DND-41 (cell line): ENCODE measurements at regions not wholly inside any gene's neighbourhood (a gene's known extent, or its start where the extent isn't known, plus 50 kb on each side); places are given as distances from the start of the nearest gene placed in this dataset.

Source experiments
- ATAC-seq: fragments of 200-7000 bp; cut with Tn5 transposase; 3 replicates; pipeline ENCODE4 v1.9.1; 2021; ENCODE audit warnings: low read depth; ENCODE audit not compliant: insufficient read depth
- DNase-seq: peaks from one replicate; pipeline ENCODE4 v3.0.0-alpha.2; 2020
- H2AFZ ChIP-seq: 2 replicates; pipeline ENCODE4 v1.6.0; 2012; ENCODE audit warnings: low read depth, low read length
- H3K27ac ChIP-seq: 2 replicates; pipeline ENCODE4 v1.5.1; 2012; ENCODE audit warnings: low read length, inconsistent platforms
- H3K27me3 ChIP-seq: fragments of 200-600 bp; sonication (generic); 2 replicates; pipeline ENCODE4 v1.6.0; 2012; ENCODE audit warnings: low read length, mild to moderate bottlenecking, inconsistent platforms; ENCODE audit not compliant: insufficient read depth, poor library complexity
- H3K36me3 ChIP-seq: 2 replicates; pipeline ENCODE4 v1.5.1; 2012; ENCODE audit warnings: low read length, inconsistent platforms; ENCODE audit not compliant: insufficient read depth
- H3K4me1 ChIP-seq: 2 replicates; pipeline ENCODE4 v1.5.1; 2012; ENCODE audit warnings: mild to moderate bottlenecking, low read length; ENCODE audit not compliant: insufficient read depth
- H3K4me2 ChIP-seq: 2 replicates; pipeline ENCODE4 v1.6.0; 2012; ENCODE audit warnings: mild to moderate bottlenecking, moderate library complexity, low read length, inconsistent platforms; ENCODE audit not compliant: insufficient read depth
- H3K4me3 ChIP-seq, 2 experiments: fragments of 200-600 bp in 1 of 2; shearing (Covaris generic) in 1 of 2; 2 replicates each; pipeline ENCODE4 v1.5.1; 2012 to 2016; ENCODE audit warnings: inconsistent platforms in 2 of 2, low read length in 2 of 2, mild to moderate bottlenecking in 2 of 2, low read depth in 1 of 2, moderate library complexity in 1 of 2
- H3K79me2 ChIP-seq: 2 replicates; pipeline ENCODE4 v1.6.0; 2012; ENCODE audit warnings: low read length, inconsistent platforms; ENCODE audit not compliant: insufficient read depth
- H3K9ac ChIP-seq: 2 replicates; pipeline ENCODE4 v1.6.0; 2012; ENCODE audit warnings: low read depth, mild to moderate bottlenecking, inconsistent platforms, low read length, moderate library complexity
- H3K9me3 ChIP-seq: 2 replicates; pipeline ENCODE4 v1.5.1; 2012; ENCODE audit warnings: low read length, moderate library complexity, mild to moderate bottlenecking, inconsistent platforms; ENCODE audit not compliant: insufficient read depth, severe bottlenecking
- H4K20me1 ChIP-seq: 2 replicates; pipeline ENCODE4 v1.6.0; 2012; ENCODE audit warnings: low read length; ENCODE audit not compliant: insufficient read depth
- EZH2 ChIP-seq: IDR thresholded peaks from 3 replicates; pipeline ENCODE4 v1.6.1; 2012; ENCODE audit warnings: borderline replicate concordance, low read depth, mild to moderate bottlenecking, moderate library complexity, low read length, inconsistent platforms; ENCODE audit not compliant: severe bottlenecking
- TF ChIP-seq, protein P1 (sequence below): IDR thresholded peaks from 2 replicates; pipeline ENCODE4 v1.5.1; 2012; ENCODE audit warnings: borderline replicate concordance, low read length, moderate library complexity, mild to moderate bottlenecking; ENCODE audit not compliant: poor library complexity, severe bottlenecking; ENCODE audit errors: extremely low read depth

DNA sequence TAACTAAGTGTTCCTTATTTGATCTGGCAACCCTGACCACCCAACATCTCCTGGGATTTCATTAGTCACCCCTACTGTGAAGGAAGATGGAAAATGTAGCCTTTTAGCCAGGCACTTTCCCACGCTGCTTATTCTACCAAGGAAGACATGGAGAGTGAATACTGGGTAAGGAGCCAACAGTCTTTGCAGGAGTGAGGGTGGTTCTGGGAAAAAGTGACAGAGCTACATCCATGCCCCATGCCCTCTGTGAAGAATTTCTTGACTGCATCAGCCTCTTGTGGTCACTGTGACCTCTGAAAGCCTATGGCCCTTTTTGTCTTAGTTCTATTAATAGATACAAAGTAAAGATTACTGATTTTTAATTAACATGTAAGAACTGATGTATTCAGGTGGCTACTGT is 196.0 kb upstream of the EEA1 start:
- Histone ChIP-seq H3K9ac (no peak overlapping the region), H3K27ac (no peak overlapping the region), H3K27me3 (no peaks in the 10 kb centered on the region), H2AFZ (no peak overlapping the region), H3K79me2 (no peaks in the 10 kb centered on the region), H3K4me1 (no peaks in the 10 kb centered on the region), H3K4me2 (no peak overlapping the region), H3K36me3 (no peaks in the 10 kb centered on the region), H3K9me3 (no peaks in the 10 kb centered on the region), H3K4me3 (no peak overlapping the region), H4K20me1 (no peaks in the 10 kb centered on the region)
- TF ChIP-seq EZH2: no peak
- TF ChIP-seq, protein P1, sequence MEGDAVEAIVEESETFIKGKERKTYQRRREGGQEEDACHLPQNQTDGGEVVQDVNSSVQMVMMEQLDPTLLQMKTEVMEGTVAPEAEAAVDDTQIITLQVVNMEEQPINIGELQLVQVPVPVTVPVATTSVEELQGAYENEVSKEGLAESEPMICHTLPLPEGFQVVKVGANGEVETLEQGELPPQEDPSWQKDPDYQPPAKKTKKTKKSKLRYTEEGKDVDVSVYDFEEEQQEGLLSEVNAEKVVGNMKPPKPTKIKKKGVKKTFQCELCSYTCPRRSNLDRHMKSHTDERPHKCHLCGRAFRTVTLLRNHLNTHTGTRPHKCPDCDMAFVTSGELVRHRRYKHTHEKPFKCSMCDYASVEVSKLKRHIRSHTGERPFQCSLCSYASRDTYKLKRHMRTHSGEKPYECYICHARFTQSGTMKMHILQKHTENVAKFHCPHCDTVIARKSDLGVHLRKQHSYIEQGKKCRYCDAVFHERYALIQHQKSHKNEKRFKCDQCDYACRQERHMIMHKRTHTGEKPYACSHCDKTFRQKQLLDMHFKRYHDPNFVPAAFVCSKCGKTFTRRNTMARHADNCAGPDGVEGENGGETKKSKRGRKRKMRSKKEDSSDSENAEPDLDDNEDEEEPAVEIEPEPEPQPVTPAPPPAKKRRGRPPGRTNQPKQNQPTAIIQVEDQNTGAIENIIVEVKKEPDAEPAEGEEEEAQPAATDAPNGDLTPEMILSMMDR: no peak
- DNase-seq: no peak
- ATAC-seq: no peak

DNA sequence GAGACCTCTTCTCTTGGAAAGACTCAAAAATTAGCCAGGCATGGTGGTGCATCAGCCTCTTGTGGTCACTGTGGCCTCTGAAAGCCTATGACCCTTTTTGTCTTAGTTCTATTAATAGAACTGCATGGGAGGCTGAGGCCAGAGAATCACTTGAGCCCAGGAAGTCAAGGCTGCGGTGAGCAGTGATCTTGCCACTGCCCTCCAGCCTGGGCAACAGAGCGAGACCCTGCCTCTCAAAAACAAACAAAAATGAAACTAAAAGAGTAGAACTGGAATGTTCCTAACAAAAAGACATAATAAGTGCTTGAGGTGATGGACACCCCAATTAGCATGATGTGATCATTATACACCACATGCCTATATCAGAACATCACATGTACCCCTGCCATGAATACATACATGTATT is 197.0 kb upstream of the EEA1 start:
- Histone ChIP-seq H3K4me1 (no peaks in the 10 kb centered on the region), H3K27me3 (no peaks in the 10 kb centered on the region), H3K79me2 (no peaks in the 10 kb centered on the region), H3K4me2 (no peak overlapping the region), H3K9ac (no peak overlapping the region), H4K20me1 (no peaks in the 10 kb centered on the region), H3K27ac (no peak overlapping the region), H3K36me3 (no peaks in the 10 kb centered on the region), H3K9me3 (no peaks in the 10 kb centered on the region), H3K4me3 (no peak overlapping the region), H2AFZ (no peak overlapping the region)
- DNase-seq (no peak), ATAC-seq (no peak)
- no peak for TF ChIP-seq EZH2
- TF ChIP-seq, protein P1: no peak

- no peak for ATAC-seq
- H3K79me2 ChIP-seq: no peaks in the 10 kb centered on the region
- H4K20me1 ChIP-seq: no peaks in the 10 kb centered on the region
- no peak overlapping the region for H3K4me3 ChIP-seq
- no peaks in the 10 kb centered on the region for H3K9me3 ChIP-seq
- TF ChIP-seq, protein P1: no peak
- H3K9ac ChIP-seq: no peak overlapping the region
- no peak overlapping the region for H3K4me2 ChIP-seq
- DNase-seq: no peak
- H3K36me3 ChIP-seq: no peaks in the 10 kb centered on the region
- H3K27me3 ChIP-seq: no peaks in the 10 kb centered on the region
- H3K27ac ChIP-seq: no peak overlapping the region
- no peak overlapping the region for H2AFZ ChIP-seq
- no peaks in the 10 kb centered on the region for H3K4me1 ChIP-seq
Observed at GRCh38 chr12:93127107-93127560, 198.0 kb upstream of the EEA1 start.
